ENCODE measurements at regions not wholly inside any gene's neighbourhood (a gene's known extent, or its start where the extent isn't known, plus 50 kb on each side); places are given as distances from the start of the nearest gene placed in this dataset.

- TF ChIP-seq CTCF (IDR thresholded peaks at IDR 0.05) (no peak), POLR2A (IDR thresholded peaks at IDR 0.05) (no peak)
Observed at GRCh38 chr16:62137996-62138395, 101.8 kb upstream of the CDH8 start.
